ENCODE measurements at regions not wholly inside any gene's neighbourhood (a gene's known extent, or its start where the extent isn't known, plus 50 kb on each side); places are given as distances from the start of the nearest gene placed in this dataset.

GRCh38 chr4:26073886-26074560, 160.0 kb downstream of the SMIM20 start:
- DNase-seq (ENCODE audit: low read depth, low spot score) (no peak), ATAC-seq (no peak), FAIRE-seq (no peak)
- no peaks in the 10 kb centered on the region for H4K20me1 ChIP-seq (ENCODE audit: control insufficient read depth, insufficient read depth)
- H3K36me3 ChIP-seq (ENCODE audit: control insufficient read depth in 2 of 2, insufficient read depth in 2 of 2, low read length in 1 of 2) = no peaks in the 10 kb centered on the region
- no peak overlapping the region for H2AFZ ChIP-seq (ENCODE audit: control insufficient read depth, low read depth, low read length)
- ChIA-PET POLR2A (interaction anchor here (1.2 to 2.8 kb wide), 3 partner anchors 10 to 245 kb away, joined by 4 to 8 read pairs (median 7); no protein-coding TSS in a partner anchor), RAD21 (ENCODE audit: unreplicated experiment) (interaction anchor here (0.7 to 4.1 kb wide), 14 partner anchors 8 to 337 kb away, joined by 3 to 37 read pairs (median 7); partner anchors contain the start of gene RBPJ), CTCF (interaction anchor here (1.0 to 3.6 kb wide), 8 partner anchors 9 to 256 kb away, joined by 4 to 29 read pairs (median 12); partner anchors contain the start of gene RBPJ), SMC1A (ENCODE audit: uncharacterized antibody, unreplicated experiment) (interaction anchor here (0.8 to 4.1 kb wide), 17 partner anchors 8 to 342 kb away, joined by 3 to 37 read pairs (median 7); partner anchors contain the start of gene RBPJ)
- no peak overlapping the region for H3K4me2 ChIP-seq (ENCODE audit: control insufficient read depth, insufficient read depth)
- H3K79me2 ChIP-seq (ENCODE audit: control insufficient read depth, insufficient read depth, low read length) = no peaks in the 10 kb centered on the region
- no peak overlapping the region for H3K9ac ChIP-seq (ENCODE audit: control insufficient read depth, insufficient read depth, low read length)
- peaks cover 30% of the 10 kb centered on the region for H3K4me1 ChIP-seq (ENCODE audit: control insufficient read depth, insufficient read depth, low read length)
- 50% methylated on average over 6 of the region's 6 CpGs for WGBS (ENCODE audit: insufficient coverage, insufficient replicate concordance, low lambda C conversion rate, missing lambda C conversion rate)
- no TSS peak for BruUV-seq (replicated peaks)
- H3K4me3 ChIP-seq = no peak overlapping the region
- in situ Hi-C loops (cut with MboI) (loop anchor here (5.0 kb wide), 2 partner anchors 248 to 333 kb away; partner anchors contain the start of gene RBPJ), intact Hi-C loops (cut with micrococcal nuclease; ENCODE audit: unreplicated experiment) (no loop called here)
- no peak for TF ChIP-seq USF1 (IDR thresholded peaks at IDR 0.05; ENCODE audit: borderline replicate concordance, extremely low read length, insufficient read depth, low read depth, low read length)
- TF ChIP-seq CHD4 (IDR thresholded peaks at IDR 0.05) = 0 out of 2 replicates have a peak, but pooled peaks have one; percentile 40
- no peak for TF ChIP-seq ASH2L (IDR thresholded peaks at IDR 0.05; ENCODE audit: borderline replicate concordance, low read depth)
- no peak for TF ChIP-seq REST (IDR thresholded peaks at IDR 0.05; ENCODE audit: low read depth, low read length)
- no peak for TF ChIP-seq TARDBP (IDR thresholded peaks at IDR 0.05; ENCODE audit: borderline replicate concordance)
- TF ChIP-seq NKRF (conservative IDR thresholded peaks at IDR 0.05) = no peak
- peak; percentile 1; the same call in 1 of the 2 replicates for TF ChIP-seq RUNX3 (IDR thresholded peaks at IDR 0.05; ENCODE audit: low read length)
- TF ChIP-seq ATF3 (IDR thresholded peaks at IDR 0.05; ENCODE audit: borderline replicate concordance, extremely low read depth, low read depth, low read length) = no peak
- H3K27ac ChIP-seq (ENCODE audit: control insufficient read depth, insufficient read depth) = no peak overlapping the region
- peaks cover 7% of the 10 kb centered on the region; the same call in 2 of the 3 replicates for H3K9me3 ChIP-seq (replicated peaks; ENCODE audit: control insufficient read depth, insufficient read depth, low read length)
- H3K27me3 ChIP-seq (replicated peaks in 1 of 2; ENCODE audit: control insufficient read depth in 2 of 2, insufficient read depth in 2 of 2, low read length in 1 of 2) = no peaks in the 10 kb centered on the region
